BJ (cell line): ENCODE measurements at regions not wholly inside any gene's neighbourhood (a gene's known extent, or its start where the extent isn't known, plus 50 kb on each side); places are given as distances from the start of the nearest gene placed in this dataset. TPM values are rescaled to one million over a fixed set of nuclear protein-coding genes. Genes with fewer than 3 reads are reported as not detected.

Source experiments
- CTCF ChIA-PET: fragments of 350-600 bp; formaldehyde crosslinking; extraction: SDS; loops from one replicate; lab custom pipeline; 2021; ENCODE audit warnings: antibody characterized with exemption, inconsistent platforms; lab: Yijun Ruan, JAX
- POLR2A ChIA-PET: fragments of 300-600 bp; sonication (Branson Sonifier 250); formaldehyde crosslinking; extraction: SDS; loops from one replicate; lab custom pipeline; 2021; ENCODE audit warnings: antibody characterized with exemption; lab: Charles Lee
- DNase-seq: peaks from one replicate; pipeline ENCODE4 v3.0.0-alpha.2; 2011; ENCODE audit warnings: low read depth
- H3K27me3 ChIP-seq: 2 replicates; pipeline ENCODE4 v1.6.0; 2011; ENCODE audit warnings: low read length; ENCODE audit not compliant: control insufficient read depth, insufficient read depth
- H3K36me3 ChIP-seq: 2 replicates; pipeline ENCODE4 v1.5.1; 2011; ENCODE audit warnings: low read length; ENCODE audit not compliant: control insufficient read depth, insufficient read depth
- H3K4me3 ChIP-seq: 2 replicates; pipeline ENCODE4 v1.5.1; 2011; ENCODE audit warnings: low read depth, mild to moderate bottlenecking, control low read depth, low read length
- CTCF ChIP-seq: IDR thresholded peaks from 2 replicates; pipeline ENCODE4 v1.5.1; 2011; ENCODE audit warnings: low read depth, mild to moderate bottlenecking, control low read depth, inconsistent platforms, low read length, moderate library complexity; ENCODE audit not compliant: insufficient read depth
- small RNA-seq: library from RNA; depleted of rRNA; stranded (forward); fragments of <200 nt; gene quantifications from one replicate; pipeline ENCODE3, GENCODE V24; 2012; ENCODE audit warnings: low replicate concordance, low read depth; ENCODE audit not compliant: insufficient read length

- TF ChIP-seq CTCF: no peak
- no peak for DNase-seq
- H3K27me3 ChIP-seq: peaks cover 6% of the 10 kb centered on the region
- ChIA-PET CTCF (interaction anchor here (0.9 to 1.7 kb wide), 4 partner anchors 13 to 26 kb away, joined by 4 to 7 read pairs (median 4); no protein-coding TSS in a partner anchor), POLR2A (no interaction called here)
- no peaks in the 10 kb centered on the region for H3K36me3 ChIP-seq
- no peak overlapping the region for H3K4me3 ChIP-seq
These were observed 51.3 kb upstream of the SLC1A4 start for GRCh38 chr2:64937687-64938491.

- TF ChIP-seq CTCF: no peak
- H3K36me3 ChIP-seq: no peaks in the 10 kb centered on the region
- DNase-seq: no peak
- H3K27me3 ChIP-seq: peaks cover 6% of the 10 kb centered on the region
- H3K4me3 ChIP-seq: no peak overlapping the region
- ChIA-PET POLR2A (no interaction called here), CTCF (interaction anchor here (0.9 to 1.2 kb wide), 2 partner anchors 14 to 17 kb away, joined by 4 read pairs; no protein-coding TSS in a partner anchor)
These were observed 50.5 kb upstream of the SLC1A4 start for GRCh38 chr2:64938607-64939285.

GRCh38 chr2:64939332-64939917, 49.8 kb upstream of the SLC1A4 start:
- peaks cover 6% of the 10 kb centered on the region for H3K27me3 ChIP-seq
- ChIA-PET POLR2A (no interaction called here), CTCF (interaction anchor here (1.2 kb wide), 1 partner anchor 18 kb away, joined by 4 read pairs; no protein-coding TSS in a partner anchor)

More at GRCh38 chr2:64939332-64939917, 49.8 kb upstream of the SLC1A4 start:
- Histone ChIP-seq H3K36me3 (no peaks in the 10 kb centered on the region), H3K4me3 (no peak overlapping the region)
- TF ChIP-seq CTCF: no peak
- no peak for DNase-seq

Small RNA genes in the stretch of these regions (small RNA-seq; reads per million reads assigned to genes)
- not detected for gene RF00019
- not detected for gene RN7SL211P
- not detected for gene RN7SL341P
